HUES64 (cell line): ENCODE measurements at regions not wholly inside any gene's neighbourhood (a gene's known extent, or its start where the extent isn't known, plus 50 kb on each side); places are given as distances from the start of the nearest gene placed in this dataset.

ENCODE experiments used
- H3K27ac ChIP-seq: 2 replicates; pipeline ENCODE4 v1.7.0; 2013; ENCODE audit warnings: low read depth, low read length, inconsistent platforms
- H3K27me3 ChIP-seq: 2 replicates; pipeline ENCODE4 v1.6.1; 2013; ENCODE audit warnings: mild to moderate bottlenecking, low read length; ENCODE audit not compliant: insufficient read depth
- H3K36me3 ChIP-seq: 2 replicates; pipeline ENCODE4 v1.6.1; 2013; ENCODE audit warnings: mild to moderate bottlenecking, low read length; ENCODE audit not compliant: insufficient read depth
- H3K4me1 ChIP-seq: 2 replicates; pipeline ENCODE4 v1.6.1; 2013; ENCODE audit warnings: mild to moderate bottlenecking, low read length, moderate library complexity; ENCODE audit not compliant: insufficient read depth
- H3K4me3 ChIP-seq: 2 replicates; pipeline ENCODE4 v1.5.1; 2013; ENCODE audit warnings: mild to moderate bottlenecking, low read length, moderate library complexity
- H3K9ac ChIP-seq: 2 replicates; pipeline ENCODE4 v1.6.1; 2013; ENCODE audit warnings: mild to moderate bottlenecking, low read depth, low read length
- H3K9me3 ChIP-seq: 2 replicates; pipeline ENCODE4 v1.6.1; 2013; ENCODE audit warnings: low read depth, low read length; ENCODE audit not compliant: insufficient read depth
- WGBS: fragments of 150-250, 120-280 bp; methylation state at CpG from one replicate; pipeline ENCODE4 v1.1.7; 2013; ENCODE audit warnings: missing lambda C conversion rate; 5-methylcytosine and 5-hydroxymethylcytosine counted together

DNA sequence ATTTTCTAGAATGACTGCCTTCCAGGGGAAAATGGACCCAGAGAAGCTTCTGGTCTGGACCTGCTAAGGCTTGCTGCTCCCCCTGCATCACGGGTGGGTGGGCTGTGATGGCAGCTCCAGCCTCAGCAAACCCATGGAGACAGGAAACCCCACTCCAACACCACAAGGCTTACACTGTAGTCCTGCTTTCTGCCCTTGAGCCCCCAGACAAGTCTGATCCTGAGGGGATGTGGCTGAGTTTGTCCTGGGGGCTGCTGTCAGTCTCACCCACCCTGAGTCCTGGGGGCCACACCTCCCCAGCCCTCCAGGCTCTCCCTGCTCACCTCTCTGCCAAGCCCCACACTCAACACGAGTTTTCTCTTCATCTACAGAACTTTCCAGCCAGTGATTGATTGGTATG is 279.4 kb downstream of the EIPR1 start:
- no peaks in the 10 kb centered on the region for H3K36me3 ChIP-seq
- H3K27ac ChIP-seq, result no peak overlapping the region
- no peaks in the 10 kb centered on the region for H3K4me1 ChIP-seq
- H3K9me3 ChIP-seq, result no peaks in the 10 kb centered on the region
- H3K27me3 ChIP-seq, result no peaks in the 10 kb centered on the region
- H3K4me3 ChIP-seq, result no peak overlapping the region
- H3K9ac ChIP-seq, result no peak overlapping the region
- WGBS, result 90% methylated on average over 2 of the region's 2 CpGs

DNA sequence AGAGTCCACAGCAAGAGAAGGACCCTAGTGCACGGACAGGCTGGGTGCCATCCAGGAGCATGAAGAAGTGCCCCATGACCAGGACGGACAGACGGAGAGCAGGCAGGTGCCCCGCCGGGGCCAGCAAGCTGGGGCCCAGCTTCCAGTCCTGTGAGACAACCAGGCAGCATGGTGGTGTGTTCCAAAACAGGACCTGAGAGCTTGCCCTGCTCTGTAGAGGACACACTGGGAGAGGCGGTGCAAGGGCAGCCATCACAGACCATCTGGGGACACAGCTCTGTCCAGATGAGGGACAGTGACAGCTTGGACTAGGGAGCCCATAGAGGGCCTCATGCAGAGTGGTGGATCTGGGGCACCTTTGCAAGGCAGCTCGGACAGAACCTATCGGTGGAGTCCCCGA is 279.8 kb downstream of the EIPR1 start:
- Histone ChIP-seq H3K27me3 (no peaks in the 10 kb centered on the region), H3K9me3 (no peaks in the 10 kb centered on the region), H3K4me3 (no peak overlapping the region), H3K27ac (no peak overlapping the region), H3K4me1 (no peaks in the 10 kb centered on the region), H3K9ac (no peak overlapping the region), H3K36me3 (no peaks in the 10 kb centered on the region)
- 93% methylated on average over 9 of the region's 9 CpGs for WGBS

DNA sequence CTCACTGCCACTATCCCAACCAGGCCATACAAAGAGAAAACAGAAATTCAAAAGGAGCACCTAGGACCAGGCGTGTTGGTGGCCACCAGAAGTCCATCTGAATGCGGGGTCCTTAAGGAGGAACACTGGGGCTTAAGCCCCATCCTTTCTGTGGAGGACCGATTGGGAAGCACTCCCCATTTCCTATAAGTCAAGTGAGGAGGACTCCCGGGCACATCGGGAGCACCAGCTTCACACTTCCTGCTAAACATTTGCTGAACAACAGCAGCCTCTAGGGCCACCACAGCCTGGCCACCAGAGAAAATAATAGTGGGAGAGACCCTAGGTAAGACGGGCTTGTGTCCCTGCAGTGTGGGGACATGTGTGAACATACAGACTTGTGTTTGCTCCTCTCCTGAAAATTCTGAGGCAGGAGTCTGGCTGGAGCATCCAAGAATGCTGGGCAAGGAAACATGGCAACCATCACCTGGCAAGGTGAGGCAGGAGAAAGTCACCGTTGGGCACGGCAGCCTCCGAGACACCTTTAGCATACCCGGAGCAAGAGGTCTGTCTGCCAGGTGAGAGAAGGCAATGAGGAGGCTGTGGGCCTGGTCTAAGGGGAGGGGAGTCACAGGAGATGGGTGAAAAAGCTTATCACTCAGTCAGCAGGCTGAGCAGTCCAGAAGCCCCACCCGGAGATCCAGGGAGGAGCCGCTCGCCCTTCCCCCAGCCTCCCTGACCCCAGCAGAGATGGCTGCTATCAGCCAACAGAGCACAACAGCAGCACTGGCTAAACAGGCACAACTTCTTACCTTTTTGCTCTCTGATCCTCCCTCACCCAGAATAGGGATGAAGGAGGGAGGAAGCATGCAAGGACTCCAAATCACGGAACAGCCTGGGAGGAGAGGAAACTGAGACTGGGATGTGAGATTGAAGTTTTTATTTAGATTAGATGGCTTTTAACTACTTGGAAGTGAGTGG is 282.3 kb downstream of the EIPR1 start:
- Histone ChIP-seq H3K9me3 (no peaks in the 10 kb centered on the region), H3K4me3 (no peak overlapping the region), H3K27me3 (no peaks in the 10 kb centered on the region), H3K36me3 (no peaks in the 10 kb centered on the region), H3K4me1 (no peaks in the 10 kb centered on the region), H3K27ac (no peak overlapping the region), H3K9ac (no peak overlapping the region)
- WGBS, result 84% methylated on average over 14 of the region's 14 CpGs

DNA sequence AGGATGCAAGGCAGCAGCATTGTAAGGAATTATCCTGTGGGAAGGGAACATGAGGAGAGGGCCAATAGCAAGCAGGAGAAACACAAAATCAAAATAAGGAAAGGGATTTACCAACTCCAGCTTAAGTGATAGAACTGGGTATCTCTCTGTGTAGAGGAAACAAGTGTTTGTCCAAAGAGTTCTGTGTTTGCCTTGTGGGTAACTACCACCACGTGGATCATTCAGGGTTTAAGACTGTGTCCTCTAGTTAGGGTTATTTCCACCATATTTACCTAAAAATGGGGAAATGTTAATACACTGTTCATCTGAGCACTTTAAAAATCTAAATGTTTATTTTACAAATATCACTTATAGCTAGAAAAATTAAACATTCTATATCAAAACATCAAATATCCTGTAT is 283.3 kb downstream of the EIPR1 start:
- Histone ChIP-seq H3K4me1 (no peaks in the 10 kb centered on the region), H3K27me3 (no peaks in the 10 kb centered on the region), H3K27ac (no peak overlapping the region), H3K36me3 (no peaks in the 10 kb centered on the region), H3K4me3 (no peak overlapping the region), H3K9ac (no peak overlapping the region), H3K9me3 (no peaks in the 10 kb centered on the region)
- WGBS, result 100% methylated on average over 1 of the region's 1 CpG

DNA sequence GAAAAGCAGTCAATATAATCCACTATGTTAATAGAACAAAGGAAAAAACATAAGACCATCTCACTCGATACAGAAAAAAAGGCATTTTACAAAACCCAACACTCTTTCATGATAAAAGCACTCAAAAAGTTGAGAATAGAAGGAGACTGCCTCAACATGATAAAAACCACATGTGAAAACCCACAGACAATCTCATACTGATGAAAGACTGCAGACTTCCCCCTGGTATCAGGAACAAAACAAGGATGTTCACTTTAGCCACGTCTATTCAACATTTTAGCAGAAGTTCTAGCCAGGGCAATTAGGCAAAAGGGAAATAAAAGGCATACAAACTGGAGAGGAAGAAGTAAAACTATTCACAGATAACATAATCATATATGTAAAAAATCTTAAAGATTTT is 285.9 kb downstream of the EIPR1 start:
- no peak overlapping the region for H3K4me3 ChIP-seq
- 93% methylated on average over 2 of the region's 2 CpGs for WGBS
- H3K4me1 ChIP-seq, result no peaks in the 10 kb centered on the region
- H3K27ac ChIP-seq, result no peak overlapping the region
- H3K27me3 ChIP-seq, result no peaks in the 10 kb centered on the region
- H3K9me3 ChIP-seq, result no peaks in the 10 kb centered on the region; the same call in 1 of the 2 replicates
- H3K9ac ChIP-seq, result no peak overlapping the region
- H3K36me3 ChIP-seq, result no peaks in the 10 kb centered on the region

DNA sequence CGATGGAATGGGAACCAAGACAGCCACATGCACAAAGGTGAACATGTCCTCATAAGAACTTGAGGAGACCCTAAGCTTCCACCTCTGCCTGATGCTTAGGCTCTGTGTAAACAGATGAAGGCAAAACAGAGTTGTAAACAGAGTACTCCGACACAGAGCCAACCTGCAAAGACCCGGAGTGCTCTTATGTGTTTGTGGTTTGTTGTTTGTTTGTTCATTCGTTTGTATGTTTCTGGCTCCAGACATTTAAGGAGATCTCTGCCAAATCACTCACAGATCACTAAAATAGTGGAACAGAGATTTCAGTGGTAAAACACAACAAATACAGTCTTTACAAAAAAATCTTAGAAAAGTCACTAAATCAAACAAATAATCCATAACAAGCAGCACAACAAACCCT is 294.9 kb downstream of the EIPR1 start:
- Histone ChIP-seq H3K4me1 (no peaks in the 10 kb centered on the region), H3K27ac (no peak overlapping the region), H3K36me3 (no peaks in the 10 kb centered on the region), H3K9me3 (no peaks in the 10 kb centered on the region), H3K27me3 (no peaks in the 10 kb centered on the region), H3K4me3 (no peak overlapping the region), H3K9ac (no peak overlapping the region)
- 98% methylated on average over 3 of the region's 4 CpGs for WGBS

DNA sequence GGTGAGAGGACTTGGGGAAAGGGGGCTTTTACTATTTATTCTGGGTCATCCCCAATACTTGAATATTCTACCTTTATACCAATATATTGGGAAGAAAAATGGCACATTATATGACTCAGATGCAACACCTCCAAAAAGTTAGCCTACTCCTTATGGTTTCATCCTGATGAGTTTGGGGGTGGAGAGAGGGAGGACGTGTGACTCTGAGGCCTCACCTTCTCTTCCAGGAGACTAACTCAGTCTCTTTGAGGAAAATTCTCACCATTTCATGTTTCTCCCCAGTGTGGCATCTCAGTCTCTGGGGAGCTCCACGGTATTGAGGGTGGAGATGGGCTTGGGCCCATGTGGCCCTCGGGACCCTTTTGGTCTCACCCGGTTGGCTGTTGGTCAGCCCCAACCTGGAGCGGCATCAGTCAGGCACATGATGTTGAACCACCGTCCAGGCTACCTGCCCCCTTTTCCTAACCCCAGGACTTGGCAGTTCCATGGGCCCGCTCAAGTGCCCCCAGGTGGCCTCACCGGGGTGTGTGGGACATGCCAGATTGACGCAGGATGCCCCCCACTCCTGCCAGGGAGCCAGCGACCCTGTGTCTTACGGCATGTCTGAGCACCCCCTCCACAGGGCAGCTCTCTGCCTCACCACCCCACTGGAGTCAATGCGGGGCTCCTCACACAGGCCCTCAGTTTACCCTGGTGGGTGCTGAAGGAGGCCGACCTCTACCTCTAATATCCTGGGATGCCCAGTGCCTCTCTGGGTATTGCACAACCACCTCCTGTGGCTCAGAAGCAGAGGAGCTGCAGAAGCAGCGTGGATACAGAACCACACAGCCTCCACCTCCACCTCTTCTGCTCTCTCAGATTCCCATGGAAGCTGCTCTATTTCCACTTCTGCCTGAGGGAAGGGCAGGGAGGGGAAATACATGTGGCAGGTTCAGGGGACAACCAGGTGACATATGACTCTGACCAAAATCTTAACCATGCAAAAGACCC is 297.4 kb downstream of the EIPR1 start:
- H3K4me3 ChIP-seq, result no peak overlapping the region
- 93% methylated on average over 13 of the region's 14 CpGs for WGBS
- no peaks in the 10 kb centered on the region for H3K36me3 ChIP-seq
- H3K9me3 ChIP-seq, result no peaks in the 10 kb centered on the region
- H3K4me1 ChIP-seq, result 0 out of 2 replicates have a peak, but pooled peaks cover 5% of the 10 kb centered on the region
- H3K27ac ChIP-seq, result no peak overlapping the region
- H3K9ac ChIP-seq, result no peak overlapping the region
- no peaks in the 10 kb centered on the region for H3K27me3 ChIP-seq

DNA sequence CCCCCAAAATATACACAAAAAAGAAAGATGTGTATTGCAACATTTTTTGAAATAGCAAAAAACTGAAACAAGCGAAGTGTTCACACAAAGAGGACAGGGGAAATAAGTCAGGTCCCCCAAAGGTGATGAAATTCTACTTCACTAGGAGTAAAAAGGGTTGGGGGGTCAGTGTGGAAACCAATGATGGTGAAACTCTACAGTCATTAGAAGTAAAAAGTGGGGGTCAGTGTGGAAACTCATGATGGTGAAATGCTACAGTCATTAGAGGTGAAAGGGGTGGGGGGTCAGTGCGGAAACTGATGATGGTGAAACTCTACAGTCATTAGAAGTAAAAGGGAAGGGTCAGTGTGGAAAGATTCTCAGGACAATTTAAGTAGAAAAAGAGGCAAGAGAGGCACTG is 298.2 kb downstream of the EIPR1 start:
- 98% methylated on average over 2 of the region's 2 CpGs for WGBS

DNA sequence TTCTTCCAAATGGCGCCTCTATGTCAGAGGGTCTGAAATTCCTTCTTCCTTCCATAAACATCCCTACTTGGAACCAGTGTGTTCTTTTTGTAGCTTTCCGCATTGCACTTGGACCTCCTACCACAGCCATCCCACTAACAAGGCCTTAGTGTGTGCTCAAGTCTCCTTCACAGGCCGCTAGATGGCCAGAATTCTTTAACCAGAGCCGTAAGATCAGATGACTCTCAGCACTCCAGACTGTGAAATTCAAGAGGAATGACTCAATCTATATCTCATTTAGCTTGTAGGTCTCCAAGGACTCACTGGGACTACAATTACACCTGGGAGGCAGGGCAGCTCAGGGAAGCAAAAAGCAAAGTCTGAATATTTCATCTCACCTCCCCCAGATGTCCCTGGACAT is 298.9 kb downstream of the EIPR1 start:
- 93% methylated on average over 4 of the region's 4 CpGs for WGBS
- Histone ChIP-seq H3K27me3 (no peaks in the 10 kb centered on the region), H3K36me3 (no peaks in the 10 kb centered on the region), H3K9ac (no peak overlapping the region), H3K4me1 (0 out of 2 replicates have a peak, but pooled peaks cover 5% of the 10 kb centered on the region), H3K27ac (no peak overlapping the region), H3K9me3 (no peaks in the 10 kb centered on the region), H3K4me3 (no peak overlapping the region)

More for the DNA sequence above, 298.2 kb downstream of the EIPR1 start:
- Histone ChIP-seq H3K9ac (no peak overlapping the region), H3K4me3 (no peak overlapping the region), H3K27ac (no peak overlapping the region), H3K27me3 (no peaks in the 10 kb centered on the region), H3K4me1 (0 out of 2 replicates have a peak, but pooled peaks cover 5% of the 10 kb centered on the region), H3K9me3 (no peaks in the 10 kb centered on the region), H3K36me3 (no peaks in the 10 kb centered on the region)

DNA sequence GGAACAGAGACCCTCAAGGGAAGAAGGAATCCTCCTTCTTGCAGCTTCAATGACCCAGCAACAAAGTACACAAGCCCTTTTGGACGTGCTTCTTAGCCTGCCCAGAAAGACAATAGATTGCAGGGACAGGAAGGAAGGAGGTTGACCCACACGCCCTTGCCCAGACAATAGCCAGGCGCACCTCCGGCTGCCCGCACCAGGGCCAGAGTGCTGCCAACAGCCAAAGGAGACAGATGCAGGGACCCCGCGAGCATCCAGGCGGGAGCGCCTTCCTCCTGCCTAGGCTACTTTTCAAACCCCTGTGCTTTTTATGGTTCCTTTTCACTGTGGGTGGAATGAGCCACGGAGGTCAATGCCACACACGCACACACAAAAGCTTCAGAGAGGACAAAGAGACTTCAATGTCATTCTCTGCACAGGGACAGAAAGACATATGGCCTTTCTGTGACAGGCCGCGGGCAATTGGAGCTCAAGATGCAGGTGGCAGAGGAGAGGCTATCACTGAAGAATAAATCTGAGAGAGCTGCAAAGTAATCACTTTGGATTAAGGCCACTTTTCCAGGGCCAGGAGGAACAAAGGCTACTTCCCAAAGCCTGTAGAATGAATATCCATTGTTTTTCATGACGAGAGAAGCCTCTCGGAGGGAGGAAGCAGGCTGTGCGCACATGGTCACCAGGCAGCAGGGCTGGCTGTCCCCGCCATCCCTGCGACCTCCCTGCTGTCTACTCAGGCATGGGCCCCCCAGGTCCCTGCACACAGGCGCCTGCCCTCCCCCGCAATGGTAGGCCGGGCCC is 300.6 kb downstream of the EIPR1 start:
- no peak overlapping the region for H3K4me3 ChIP-seq
- H3K9me3 ChIP-seq, result no peaks in the 10 kb centered on the region
- H3K27me3 ChIP-seq, result no peaks in the 10 kb centered on the region
- H3K9ac ChIP-seq, result no peak overlapping the region
- H3K27ac ChIP-seq, result no peak overlapping the region
- 0 out of 2 replicates have a peak, but pooled peaks cover 5% of the 10 kb centered on the region for H3K4me1 ChIP-seq
- no peaks in the 10 kb centered on the region for H3K36me3 ChIP-seq
- WGBS, result 93% methylated on average over 21 of the region's 21 CpGs
